OCI-LY7 (cell line): ENCODE measurements at regions not wholly inside any gene's neighbourhood (a gene's known extent, or its start where the extent isn't known, plus 50 kb on each side); places are given as distances from the start of the nearest gene placed in this dataset.
"Not testable (repeated sequence)": the region's sequence is repeated elsewhere in the genome, so short reads cannot be mapped to it uniquely, and the experiment has no call there.

ENCODE experiments used
- BruUV-seq: library from RNA; stranded (reverse); fragments of 400-500 nt; replicated peaks from 2 replicates; lab custom pipeline; 2021; lab: Mats Ljungman, UMichigan
- CTCF ChIA-PET: fragments of 300-600 bp; sonication (Branson Sonifier 250); formaldehyde crosslinking; loops from one replicate; lab custom pipeline; 2022; ENCODE audit warnings: antibody characterized with exemption; ENCODE audit not compliant: unreplicated experiment; lab: Charles Lee
- POLR2A ChIA-PET: fragments of 300-600 bp; sonication (Branson Sonifier 250); formaldehyde crosslinking; loops from one replicate; lab custom pipeline; 2022; ENCODE audit warnings: antibody characterized with exemption; lab: Charles Lee
- DNase-seq: peaks from one replicate; pipeline ENCODE4 v3.0.0-alpha.2; 2015; ENCODE audit warnings: low spot score
- H2AFZ ChIP-seq: fragments of 200-600 bp; sonication (generic), shearing (Covaris generic); 2 replicates; pipeline ENCODE4 v1.6.1; 2014; ENCODE audit warnings: mild to moderate bottlenecking, antibody characterized with exemption, low read length, moderate library complexity
- H3K27ac ChIP-seq: fragments of 200-600 bp; sonication (generic); 2 replicates; pipeline ENCODE4 v1.5.1; 2014; ENCODE audit warnings: mixed run types, low read depth, mild to moderate bottlenecking, moderate library complexity, low read length, inconsistent platforms; ENCODE audit not compliant: poor library complexity, severe bottlenecking
- H3K36me3 ChIP-seq: fragments of 200-600 bp; sonication (generic); 2 replicates; pipeline ENCODE4 v1.6.1; 2014; ENCODE audit warnings: mild to moderate bottlenecking, antibody characterized with exemption, low read length, moderate library complexity, mixed read lengths; ENCODE audit not compliant: insufficient read depth
- H3K4me1 ChIP-seq: fragments of 200-600 bp; sonication (generic); 2 replicates; pipeline ENCODE4 v1.5.1; 2014; ENCODE audit warnings: mild to moderate bottlenecking, low read length; ENCODE audit not compliant: insufficient read depth, poor library complexity, severe bottlenecking
- H3K4me2 ChIP-seq: fragments of 200-600 bp; sonication (generic); 2 replicates; pipeline ENCODE4 v1.6.1; 2014; ENCODE audit warnings: mild to moderate bottlenecking, low read length
- H3K4me3 ChIP-seq: fragments of 200-600 bp; sonication (generic); 2 replicates; pipeline ENCODE4 v1.5.1; 2014; ENCODE audit warnings: mild to moderate bottlenecking, low read depth, low read length; ENCODE audit not compliant: poor library complexity, severe bottlenecking
- H3K79me2 ChIP-seq: fragments of 200-600 bp; sonication (generic); 2 replicates; pipeline ENCODE4 v1.6.1; 2016; ENCODE audit warnings: low read depth, mild to moderate bottlenecking, low read length, moderate library complexity, mixed read lengths; ENCODE audit not compliant: insufficient read depth
- H3K9me2 ChIP-seq: fragments of 200-600 bp; sonication (generic); 2 replicates; pipeline ENCODE4 v1.6.1; 2016; ENCODE audit warnings: mild to moderate bottlenecking, low read length, mixed read lengths; ENCODE audit not compliant: insufficient read depth
- H3K9me3 ChIP-seq: fragments of 200-600 bp; sonication (generic); 2 replicates; pipeline ENCODE4 v1.6.1; 2014; ENCODE audit warnings: mild to moderate bottlenecking, mixed run types, low read length, mixed read lengths
- H4K20me1 ChIP-seq: fragments of 200-600 bp; sonication (generic); 2 replicates; pipeline ENCODE4 v1.6.1; 2014; ENCODE audit warnings: mild to moderate bottlenecking, antibody characterized with exemption, low read length, moderate library complexity, mixed read lengths; ENCODE audit not compliant: insufficient read depth
- CTCF ChIP-seq: fragments of 200-600 bp; sonication (generic); conservative IDR thresholded peaks from 2 replicates; pipeline ENCODE4 v1.5.1; 2014; ENCODE audit warnings: mild to moderate bottlenecking, antibody characterized with exemption, low read length, moderate library complexity, mixed read lengths
- EZH2phosphoT487 ChIP-seq: fragments of 200-600 bp; sonication (generic); IDR thresholded peaks from 2 replicates; pipeline ENCODE4 v1.6.1; 2018; ENCODE audit warnings: low read depth, borderline replicate concordance, mild to moderate bottlenecking, mixed run types, antibody characterized with exemption, low read length, moderate library complexity, mixed read lengths
- intact Hi-C: fragments of 100-400 bp; cut with micrococcal nuclease; formaldehyde crosslinking; loops from one replicate; pipeline ENCODE4 v1.10.0; 2022; ENCODE audit not compliant: unreplicated experiment

GRCh38 chr7:35866186-35866585 is 65.3 kb downstream of the SEPTIN7 start:
- H3K9me3 ChIP-seq, result no peaks in the 10 kb centered on the region
- ChIA-PET CTCF (no interaction called here), POLR2A (no interaction called here)
- H2AFZ ChIP-seq, result no peak overlapping the region
- no peaks in the 10 kb centered on the region for H4K20me1 ChIP-seq
- H3K9me2 ChIP-seq, result no peaks in the 10 kb centered on the region
- no peak overlapping the region for H3K4me3 ChIP-seq
- no peak overlapping the region for H3K4me2 ChIP-seq
- H3K36me3 ChIP-seq, result peaks cover 84% of the 10 kb centered on the region
- TSS peak; percentile 7 for BruUV-seq
- H3K4me1 ChIP-seq, result peaks cover 8% of the 10 kb centered on the region
- intact Hi-C loops, result no loop called here
- H3K79me2 ChIP-seq, result peaks cover 41% of the 10 kb centered on the region
- no peak for DNase-seq
- H3K27ac ChIP-seq, result no peak overlapping the region
- TF ChIP-seq CTCF (no peak), EZH2phosphoT487 (no peak)

- H3K4me2 ChIP-seq, H3K4me3 ChIP-seq, H3K4me1 ChIP-seq, H2AFZ ChIP-seq, POLR2A ChIA-PET, DNase-seq, H3K9me3 ChIP-seq, intact Hi-C loops, CTCF ChIA-PET, BruUV-seq, H4K20me1 ChIP-seq, H3K27ac ChIP-seq, H3K9me2 ChIP-seq: not testable (repeated sequence)
- peaks cover 93% of the 10 kb centered on the region for H3K36me3 ChIP-seq
- 0 out of 2 replicates have a peak, but pooled peaks cover 17% of the 10 kb centered on the region for H3K79me2 ChIP-seq
Measured at GRCh38 chr7:35869117-35869516, 68.3 kb downstream of the SEPTIN7 start.

- intact Hi-C loops, result no loop called here
Measured at GRCh38 chr7:35869810-35870209, 69.0 kb downstream of the SEPTIN7 start.

More at GRCh38 chr7:35869810-35870209, 69.0 kb downstream of the SEPTIN7 start:
- TF ChIP-seq EZH2phosphoT487 (no peak), CTCF (no peak)
- Histone ChIP-seq H4K20me1 (no peaks in the 10 kb centered on the region), H3K9me3 (no peaks in the 10 kb centered on the region), H3K36me3 (peaks cover 93% of the 10 kb centered on the region), H3K4me3 (no peak overlapping the region), H3K4me2 (no peak overlapping the region), H2AFZ (no peak overlapping the region), H3K79me2 (0 out of 2 replicates have a peak, but pooled peaks cover 17% of the 10 kb centered on the region), H3K27ac (no peak overlapping the region), H3K4me1 (peaks cover 9% of the 10 kb centered on the region), H3K9me2 (no peaks in the 10 kb centered on the region)
- POLR2A ChIA-PET, result no interaction called here
- BruUV-seq, result no TSS peak
- CTCF ChIA-PET, result no interaction called here
- no peak for DNase-seq
